ENCODE measurements at regions not wholly inside any gene's neighbourhood (a gene's known extent, or its start where the extent isn't known, plus 50 kb on each side); places are given as distances from the start of the nearest gene placed in this dataset.
"Not testable (repeated sequence)": the region's sequence is repeated elsewhere in the genome, so short reads cannot be mapped to it uniquely, and the experiment has no call there.

DNA sequence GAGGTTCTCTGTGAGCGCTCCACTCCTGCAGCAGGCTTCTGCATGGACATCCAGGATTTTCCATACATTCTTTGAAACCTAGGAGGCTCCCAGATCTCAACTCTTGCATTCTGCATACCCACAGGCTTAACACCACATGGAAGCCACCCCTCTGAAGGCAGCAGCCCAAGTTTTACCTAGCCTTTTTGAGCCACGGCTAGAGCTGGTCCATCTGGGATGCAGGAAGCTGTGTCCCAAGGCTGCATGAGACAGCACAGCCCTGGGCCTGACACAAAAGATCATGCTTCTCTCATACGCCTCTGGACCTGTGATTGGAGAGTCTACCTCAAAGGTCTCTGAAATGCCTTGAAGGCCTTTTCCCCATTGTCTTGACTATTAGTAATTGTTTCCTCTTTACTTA, 53.6 kb upstream of the RPRM start:
- no peaks in the 10 kb centered on the region for H3K4me1 Mint-ChIP-seq
- ATAC-seq (ENCODE audit: low read depth in 2 of 2) (no peak), DNase-seq (no peak)
- H3K9me3 Mint-ChIP-seq, result peaks cover 0 to 2% (median 0%) of the 10 kb centered on the region in 7 donors
- no peaks in the 10 kb centered on the region for H3K36me3 Mint-ChIP-seq
- H3K27ac Mint-ChIP-seq, result no peak overlapping the region
- no peak overlapping the region for H3K4me3 Mint-ChIP-seq
- peaks cover 0 to 2% (median 0%) of the 10 kb centered on the region in 3 donors for H3K27me3 Mint-ChIP-seq

- DNase-seq; H3K27me3 Mint-ChIP-seq; ATAC-seq (ENCODE audit: low read depth in 2 of 2); H3K9me3 Mint-ChIP-seq; H3K4me3 Mint-ChIP-seq; H3K4me1 Mint-ChIP-seq; H3K36me3 Mint-ChIP-seq; H3K27ac Mint-ChIP-seq: not testable (repeated sequence)
These were observed 55.2 kb upstream of the RPRM start for GRCh38 chr2:153533803-153534202.

DNA sequence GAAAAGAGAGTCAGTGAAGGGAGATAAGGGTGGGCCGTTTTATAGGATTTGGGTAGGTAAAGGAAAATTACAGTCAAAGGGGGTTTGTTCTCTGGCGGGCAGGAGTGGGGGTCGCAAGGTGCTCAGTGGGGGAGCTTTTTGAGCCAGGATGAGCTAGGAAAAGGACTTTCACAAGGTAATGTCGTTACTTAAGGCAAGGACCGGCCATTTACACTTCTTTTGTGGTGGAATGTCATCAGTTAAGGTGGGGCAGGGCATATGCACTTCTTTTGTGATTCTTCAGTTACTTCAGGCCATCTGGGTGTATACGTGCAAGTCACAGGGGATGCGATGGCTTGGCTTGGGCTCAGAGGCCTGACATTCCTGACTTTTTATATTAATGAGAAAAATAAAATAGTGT, 56.0 kb upstream of the RPRM start:
- DNase-seq; H3K9me3 Mint-ChIP-seq; H3K4me1 Mint-ChIP-seq; H3K4me3 Mint-ChIP-seq; H3K27ac Mint-ChIP-seq; H3K36me3 Mint-ChIP-seq; ATAC-seq (ENCODE audit: low read depth in 2 of 2); H3K27me3 Mint-ChIP-seq: not testable (repeated sequence)

- H3K9me3 Mint-ChIP-seq, result peaks cover under 1 to 11% (median 9%) of the 10 kb centered on the region in 7 donors
- no peak overlapping the region for H3K4me3 Mint-ChIP-seq
- no peaks in the 10 kb centered on the region for H3K27me3 Mint-ChIP-seq
- ATAC-seq (ENCODE audit: low read depth in 2 of 2) (no peak), DNase-seq (no peak)
- H3K4me1 Mint-ChIP-seq, result no peaks in the 10 kb centered on the region
- H3K36me3 Mint-ChIP-seq, result no peaks in the 10 kb centered on the region
- no peak overlapping the region for H3K27ac Mint-ChIP-seq
These were observed 57.6 kb upstream of the RPRM start for GRCh38 chr2:153536115-153536514.

DNA sequence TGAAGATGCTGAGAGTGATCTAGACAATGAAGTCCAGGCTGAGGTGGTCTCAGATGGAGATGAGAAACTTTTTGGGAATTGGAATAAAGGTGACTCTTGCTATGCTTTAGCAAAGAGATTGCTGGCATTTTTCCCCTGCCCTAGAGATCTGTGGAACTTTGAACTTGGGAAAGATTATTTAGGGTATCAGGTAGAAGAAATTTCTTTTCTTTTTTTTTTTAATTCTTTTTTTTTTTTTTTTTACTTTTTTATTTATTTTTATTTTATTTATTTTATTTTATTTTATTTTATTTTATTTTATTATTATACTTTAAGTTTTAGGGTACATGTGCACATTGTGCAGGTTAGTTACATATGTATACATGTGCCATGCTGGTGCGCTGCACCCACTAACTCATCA, 59.5 kb upstream of the RPRM start:
- not testable (repeated sequence) for H3K4me3 Mint-ChIP-seq; ATAC-seq (ENCODE audit: low read depth in 2 of 2); H3K36me3 Mint-ChIP-seq; DNase-seq; H3K27me3 Mint-ChIP-seq; H3K27ac Mint-ChIP-seq; H3K4me1 Mint-ChIP-seq
- peaks cover 2 to 22% (median 12%) of the 10 kb centered on the region in 7 donors for H3K9me3 Mint-ChIP-seq

DNA sequence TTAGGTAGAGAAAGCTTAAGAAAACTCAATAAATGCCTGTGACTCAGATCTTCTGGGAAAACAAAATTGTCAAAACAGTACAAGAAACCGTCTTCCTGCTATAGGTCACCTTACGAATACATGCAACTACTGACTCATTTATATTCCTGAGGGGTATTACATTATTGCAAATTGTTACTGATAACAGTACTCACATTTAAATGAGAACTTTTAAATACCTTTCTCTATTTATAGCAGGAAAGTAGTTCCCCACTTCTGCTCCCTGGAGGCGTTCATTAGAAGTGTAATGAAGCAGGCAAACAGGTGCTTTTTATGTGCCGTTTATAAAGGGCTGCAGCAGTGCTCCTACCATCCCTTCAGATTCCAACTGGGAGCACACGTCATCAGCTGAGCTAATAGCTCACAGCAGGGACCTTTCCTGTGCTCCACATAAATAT, 65.1 kb upstream of the RPRM start:
- peaks cover 2 to 16% (median 6%) of the 10 kb centered on the region in 7 donors for H3K9me3 Mint-ChIP-seq
- no peak overlapping the region for H3K4me3 Mint-ChIP-seq
- no peaks in the 10 kb centered on the region for H3K4me1 Mint-ChIP-seq
- H3K27ac Mint-ChIP-seq, result no peak overlapping the region
- no peak for DNase-seq
- no peak for ATAC-seq (ENCODE audit: low read depth in 2 of 2)
- H3K27me3 Mint-ChIP-seq, result no peaks in the 10 kb centered on the region
- H3K36me3 Mint-ChIP-seq, result no peaks in the 10 kb centered on the region

- Mint-ChIP-seq H3K36me3 (no peaks in the 10 kb centered on the region), H3K9me3 (peaks cover 0 to 8% (median 2%) of the 10 kb centered on the region in 7 donors), H3K27ac (no peak overlapping the region), H3K4me3 (no peak overlapping the region), H3K4me1 (no peaks in the 10 kb centered on the region), H3K27me3 (no peaks in the 10 kb centered on the region)
- ATAC-seq (ENCODE audit: low read depth in 2 of 2), result no peak
- no peak for DNase-seq
These were observed 67.8 kb upstream of the RPRM start for GRCh38 chr2:153546358-153546757.

DNA sequence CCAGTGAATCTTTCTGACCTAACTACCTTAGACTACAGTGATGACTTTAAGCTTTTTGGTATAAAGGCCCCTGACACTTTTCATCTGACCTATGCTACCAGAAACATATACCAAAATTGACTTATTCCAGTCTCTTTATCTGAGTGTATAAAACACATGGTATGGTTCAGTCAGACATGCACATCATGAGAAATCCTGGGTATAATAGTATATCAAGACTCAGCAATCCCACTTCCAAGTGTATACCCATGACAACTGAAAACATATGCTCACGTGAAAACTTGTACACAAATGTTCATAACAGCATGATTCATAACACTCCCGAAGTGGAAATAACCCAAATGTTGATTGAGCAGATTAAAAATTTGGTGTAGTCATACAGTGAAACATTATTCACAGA, 70.0 kb upstream of the RPRM start:
- Mint-ChIP-seq H3K4me3 (no peak overlapping the region), H3K9me3 (peaks cover 0 to 2% (median 0%) of the 10 kb centered on the region in 7 donors), H3K27ac (no peak overlapping the region), H3K36me3 (no peaks in the 10 kb centered on the region), H3K27me3 (no peaks in the 10 kb centered on the region), H3K4me1 (no peaks in the 10 kb centered on the region)
- no peak for ATAC-seq (ENCODE audit: low read depth in 2 of 2)
- DNase-seq, result no peak

DNA sequence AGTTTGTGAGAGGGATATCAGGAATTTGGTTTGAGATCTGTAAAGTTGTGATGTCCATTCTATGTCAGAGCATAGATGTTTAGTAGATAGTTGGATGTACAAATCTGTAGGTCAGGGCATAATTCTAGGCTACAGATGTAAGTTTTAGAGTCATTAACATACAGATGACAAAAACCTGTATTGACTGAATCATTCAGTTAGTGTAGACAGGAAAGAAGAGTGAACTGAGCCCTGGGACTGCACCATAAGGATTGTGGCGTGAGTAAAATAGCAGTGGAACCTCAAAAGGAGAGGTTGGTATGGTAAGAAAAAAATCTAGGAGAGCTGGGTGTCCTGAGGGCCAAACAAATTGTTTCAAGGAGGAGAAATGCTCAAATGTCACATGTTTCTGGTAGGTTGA, 73.1 kb upstream of the RPRM start:
- DNase-seq, result no peak
- Mint-ChIP-seq H3K9me3 (peaks cover 0 to 2% (median 0%) of the 10 kb centered on the region in 7 donors), H3K4me1 (no peaks in the 10 kb centered on the region), H3K36me3 (no peaks in the 10 kb centered on the region), H3K27ac (no peak overlapping the region), H3K27me3 (no peaks in the 10 kb centered on the region), H3K4me3 (no peak overlapping the region)
- no peak for ATAC-seq (ENCODE audit: low read depth in 2 of 2)

GRCh38 chr2:153557211-153557610, 78.6 kb upstream of the RPRM start:
- DNase-seq, result no peak
- Mint-ChIP-seq H3K27me3 (no peaks in the 10 kb centered on the region), H3K4me3 (no peak overlapping the region), H3K36me3 (no peaks in the 10 kb centered on the region), H3K27ac (no peak overlapping the region), H3K9me3 (no peaks in the 10 kb centered on the region), H3K4me1 (no peaks in the 10 kb centered on the region)
- ATAC-seq (ENCODE audit: low read depth in 2 of 2), result no peak

GRCh38 chr2:153557714-153558113, 79.2 kb upstream of the RPRM start:
- H3K4me1 Mint-ChIP-seq, result no peaks in the 10 kb centered on the region
- no peaks in the 10 kb centered on the region for H3K27me3 Mint-ChIP-seq
- H3K27ac Mint-ChIP-seq, result no peak overlapping the region
- no peaks in the 10 kb centered on the region for H3K36me3 Mint-ChIP-seq
- no peak for DNase-seq
- H3K4me3 Mint-ChIP-seq, result no peak overlapping the region
- no peak for ATAC-seq (ENCODE audit: low read depth in 2 of 2)
- H3K9me3 Mint-ChIP-seq, result peaks cover 0 to 2% (median 0%) of the 10 kb centered on the region in 7 donors

GRCh38 chr2:153558247-153558646, 79.7 kb upstream of the RPRM start:
- Mint-ChIP-seq H3K27ac (no peak overlapping the region), H3K36me3 (no peaks in the 10 kb centered on the region), H3K27me3 (no peaks in the 10 kb centered on the region), H3K4me1 (no peaks in the 10 kb centered on the region), H3K9me3 (peaks cover 0 to 4% (median 0%) of the 10 kb centered on the region in 7 donors), H3K4me3 (no peak overlapping the region)
- no peak for ATAC-seq (ENCODE audit: low read depth in 2 of 2)
- no peak for DNase-seq

DNA sequence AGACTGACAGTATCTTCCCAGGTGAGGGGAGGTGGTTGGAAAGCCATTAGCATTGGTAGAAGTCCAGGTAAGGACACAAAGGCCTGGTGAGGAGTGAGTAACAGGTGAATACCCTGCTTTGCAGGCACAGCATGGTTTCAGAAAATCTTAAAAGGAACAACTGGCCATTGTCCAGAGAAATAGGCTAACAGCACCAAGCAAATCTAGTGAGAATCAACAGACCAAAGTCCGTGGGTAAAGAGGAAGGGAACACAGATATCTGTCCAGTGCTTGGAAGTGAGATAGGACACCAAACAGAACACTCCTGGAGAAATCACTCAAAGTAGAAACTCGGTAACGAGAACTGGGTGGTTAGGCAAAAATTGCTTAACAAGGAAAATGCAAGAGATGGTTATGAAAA, 88.8 kb upstream of the RPRM start:
- no peaks in the 10 kb centered on the region for H3K27me3 Mint-ChIP-seq
- no peak overlapping the region for H3K4me3 Mint-ChIP-seq
- no peaks in the 10 kb centered on the region for H3K4me1 Mint-ChIP-seq
- H3K27ac Mint-ChIP-seq, result no peak overlapping the region
- H3K9me3 Mint-ChIP-seq, result peaks cover 0 to 8% (median 0%) of the 10 kb centered on the region in 7 donors
- ATAC-seq (ENCODE audit: low read depth in 2 of 2) (no peak), DNase-seq (no peak)
- no peaks in the 10 kb centered on the region for H3K36me3 Mint-ChIP-seq

- Mint-ChIP-seq H3K4me3 (no peak overlapping the region), H3K27ac (no peak overlapping the region), H3K36me3 (no peaks in the 10 kb centered on the region), H3K9me3 (peaks cover 0 to 12% (median 0%) of the 10 kb centered on the region in 7 donors), H3K4me1 (no peaks in the 10 kb centered on the region), H3K27me3 (no peaks in the 10 kb centered on the region)
- ATAC-seq (ENCODE audit: low read depth in 2 of 2) (no peak), DNase-seq (no peak)
These were observed 89.5 kb upstream of the RPRM start for GRCh38 chr2:153568105-153568504.

DNA sequence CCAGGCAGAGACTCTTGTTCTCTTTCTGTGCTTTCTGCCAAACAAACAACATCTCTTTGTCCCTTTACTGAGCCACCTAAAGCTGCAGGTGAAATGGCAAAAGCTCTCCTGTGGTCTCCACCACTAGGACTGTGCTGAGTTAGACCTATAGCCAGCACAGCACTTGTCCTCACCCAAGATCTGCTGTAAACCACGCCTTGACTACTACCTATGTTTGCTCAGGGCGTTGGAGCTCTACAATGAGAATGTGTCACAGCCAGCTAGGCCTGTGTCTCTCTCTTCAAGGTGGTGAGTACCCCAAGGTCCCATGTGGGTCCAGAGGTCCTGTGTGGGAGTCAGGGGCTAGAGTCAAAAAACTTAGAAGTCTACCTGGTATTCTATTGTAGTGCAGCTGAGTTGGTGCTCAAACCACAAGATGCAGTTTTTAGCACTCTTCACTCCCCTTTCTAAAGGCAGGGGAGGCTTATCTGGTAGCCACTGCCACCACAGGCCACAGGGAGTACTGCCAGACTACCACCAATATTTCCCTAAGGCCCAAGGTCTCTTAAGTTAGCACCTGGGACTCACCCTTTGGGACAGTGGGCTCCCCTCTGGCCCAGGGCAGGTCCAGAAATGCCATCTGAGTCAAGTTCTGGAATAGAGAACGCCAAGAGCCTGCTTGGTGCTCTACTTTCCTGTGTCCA, 96.8 kb upstream of the RPRM start:
- no peaks in the 10 kb centered on the region for H3K27me3 Mint-ChIP-seq
- H3K36me3 Mint-ChIP-seq, result no peaks in the 10 kb centered on the region
- H3K4me1 Mint-ChIP-seq, result no peaks in the 10 kb centered on the region
- ATAC-seq (ENCODE audit: low read depth in 2 of 2), result no peak
- no peak overlapping the region for H3K27ac Mint-ChIP-seq
- DNase-seq, result no peak
- no peak overlapping the region for H3K4me3 Mint-ChIP-seq
- peaks cover 0 to 6% (median 2%) of the 10 kb centered on the region in 7 donors for H3K9me3 Mint-ChIP-seq
